GM10266 (cell line): ENCODE measurements at regions not wholly inside any gene's neighbourhood (a gene's known extent, or its start where the extent isn't known, plus 50 kb on each side); places are given as distances from the start of the nearest gene placed in this dataset.

ENCODE experiments used
- DNase-seq: peaks from one replicate; pipeline ENCODE4 v3.0.0; 2012; ENCODE audit errors: extremely low spot score
- TF ChIP-seq, protein P1 (sequence below): IDR thresholded peaks from 2 replicates; pipeline ENCODE4 v1.5.1; 2012; ENCODE audit warnings: mild to moderate bottlenecking, low read depth; ENCODE audit not compliant: control insufficient read depth, insufficient read depth; ENCODE audit errors: missing control alignments

- no peak for DNase-seq
- TF ChIP-seq, protein P1, sequence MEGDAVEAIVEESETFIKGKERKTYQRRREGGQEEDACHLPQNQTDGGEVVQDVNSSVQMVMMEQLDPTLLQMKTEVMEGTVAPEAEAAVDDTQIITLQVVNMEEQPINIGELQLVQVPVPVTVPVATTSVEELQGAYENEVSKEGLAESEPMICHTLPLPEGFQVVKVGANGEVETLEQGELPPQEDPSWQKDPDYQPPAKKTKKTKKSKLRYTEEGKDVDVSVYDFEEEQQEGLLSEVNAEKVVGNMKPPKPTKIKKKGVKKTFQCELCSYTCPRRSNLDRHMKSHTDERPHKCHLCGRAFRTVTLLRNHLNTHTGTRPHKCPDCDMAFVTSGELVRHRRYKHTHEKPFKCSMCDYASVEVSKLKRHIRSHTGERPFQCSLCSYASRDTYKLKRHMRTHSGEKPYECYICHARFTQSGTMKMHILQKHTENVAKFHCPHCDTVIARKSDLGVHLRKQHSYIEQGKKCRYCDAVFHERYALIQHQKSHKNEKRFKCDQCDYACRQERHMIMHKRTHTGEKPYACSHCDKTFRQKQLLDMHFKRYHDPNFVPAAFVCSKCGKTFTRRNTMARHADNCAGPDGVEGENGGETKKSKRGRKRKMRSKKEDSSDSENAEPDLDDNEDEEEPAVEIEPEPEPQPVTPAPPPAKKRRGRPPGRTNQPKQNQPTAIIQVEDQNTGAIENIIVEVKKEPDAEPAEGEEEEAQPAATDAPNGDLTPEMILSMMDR, result no peak
Observed at GRCh38 chr12:105616971-105617540, 286.6 kb downstream of the C12orf75 start.

DNA sequence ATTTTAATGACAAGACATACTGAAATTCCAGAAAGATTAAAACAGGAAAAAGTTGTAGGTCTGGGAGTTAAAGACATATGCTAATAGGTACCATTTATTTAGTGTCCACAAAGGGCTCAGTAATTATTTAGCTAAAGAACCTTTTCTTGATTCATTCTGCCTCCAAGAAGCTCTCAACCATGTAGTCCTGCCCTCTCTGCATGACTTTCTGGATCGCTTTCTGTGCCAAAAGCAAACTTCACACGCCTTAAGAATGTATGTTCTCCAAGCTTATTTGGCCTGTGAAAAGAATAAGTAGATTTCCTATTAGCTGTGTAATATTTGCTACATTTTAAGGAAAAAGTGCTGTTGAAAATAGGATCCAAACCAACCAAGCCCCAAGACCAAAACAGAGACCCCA is 291.7 kb downstream of the C12orf75 start:
- DNase-seq, result no peak
- TF ChIP-seq, protein P1, result no peak

DNA sequence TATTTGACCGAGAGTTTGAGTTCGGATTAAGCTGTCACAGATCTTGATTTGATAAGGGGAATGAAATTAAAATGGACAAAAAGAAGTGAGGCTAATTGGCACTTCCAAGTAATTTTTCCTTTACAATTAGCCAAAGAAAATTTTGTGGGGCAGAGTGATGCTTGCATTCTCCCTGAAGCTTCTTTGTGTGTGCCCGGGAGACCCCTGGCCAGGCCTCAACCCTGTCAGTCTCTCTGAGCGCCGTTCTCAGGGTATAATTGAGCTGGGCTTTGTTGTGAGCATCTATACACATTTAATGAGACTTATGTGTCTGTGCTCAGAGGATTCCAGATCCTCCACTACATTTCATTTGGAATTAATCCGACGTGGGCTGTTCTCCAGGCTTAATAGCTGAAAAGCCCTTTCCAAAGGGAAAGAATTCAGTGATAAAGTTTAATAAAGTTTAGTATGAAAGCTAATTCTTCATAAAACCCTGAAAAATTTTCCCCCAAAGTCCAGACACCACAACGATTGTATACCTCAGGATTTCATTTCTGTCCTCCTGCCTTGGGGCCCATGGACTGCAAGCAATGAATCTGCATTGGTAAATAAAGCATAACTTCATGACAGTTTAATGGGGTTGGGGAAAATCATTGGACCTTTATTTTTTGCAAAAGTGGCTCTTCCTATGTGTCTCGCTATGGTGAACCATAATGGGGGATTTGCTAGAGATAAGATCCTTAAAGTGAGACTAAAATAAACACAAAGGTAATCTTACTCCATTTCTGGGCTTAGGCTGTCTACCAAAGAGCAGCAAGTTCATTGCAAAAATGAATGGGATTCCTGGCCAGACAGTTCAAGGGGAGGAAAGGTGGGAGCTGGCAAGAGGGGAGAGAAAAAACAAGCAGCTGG is 292.6 kb downstream of the C12orf75 start:
- TF ChIP-seq, protein P1, result no peak
- no peak for DNase-seq

DNA sequence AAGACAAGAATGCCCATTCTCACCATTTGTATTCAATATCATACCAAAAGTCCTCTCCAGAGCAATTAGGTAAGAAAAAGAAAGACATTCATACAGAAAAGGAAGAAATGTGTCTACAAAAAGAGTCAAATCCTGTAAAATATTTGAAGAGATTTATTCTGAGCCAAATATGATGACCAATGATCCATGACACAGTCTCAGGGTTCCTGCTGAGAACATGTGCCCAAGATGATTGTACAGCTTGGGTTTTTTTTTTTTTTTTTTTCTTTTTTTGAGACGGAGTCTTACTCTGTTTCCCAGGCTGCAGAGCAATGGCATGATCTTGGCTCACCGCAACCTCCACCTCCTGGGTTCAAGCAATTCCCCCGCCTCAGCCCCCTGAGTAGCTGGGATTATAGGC is 296.2 kb downstream of the C12orf75 start:
- no peak for DNase-seq
- TF ChIP-seq, protein P1, result no peak

GRCh38 chr12:105637470-105637869 is 307.0 kb downstream of the C12orf75 start:
- TF ChIP-seq, protein P1, result no peak
- no peak for DNase-seq

DNA sequence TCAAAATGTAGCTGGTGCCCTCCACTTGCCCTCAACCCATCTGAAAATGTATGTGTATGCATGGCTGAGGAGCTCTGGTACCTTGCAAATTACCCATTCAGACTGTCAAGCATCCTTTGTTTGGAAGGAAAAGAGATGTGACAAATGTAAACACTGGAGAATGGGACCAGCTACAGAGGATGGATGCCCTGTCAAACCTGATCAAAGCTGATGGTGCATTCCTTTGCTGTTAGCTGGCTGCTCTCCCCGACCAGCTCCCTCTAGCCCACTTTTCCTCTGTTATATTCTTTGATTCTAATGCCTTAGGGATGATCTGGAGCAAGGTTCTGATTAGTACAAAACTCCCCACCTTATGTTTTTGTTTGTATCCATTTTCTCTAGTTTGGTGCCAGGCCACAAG is 310.3 kb downstream of the C12orf75 start:
- DNase-seq, result no peak
- TF ChIP-seq, protein P1, result no peak

DNA sequence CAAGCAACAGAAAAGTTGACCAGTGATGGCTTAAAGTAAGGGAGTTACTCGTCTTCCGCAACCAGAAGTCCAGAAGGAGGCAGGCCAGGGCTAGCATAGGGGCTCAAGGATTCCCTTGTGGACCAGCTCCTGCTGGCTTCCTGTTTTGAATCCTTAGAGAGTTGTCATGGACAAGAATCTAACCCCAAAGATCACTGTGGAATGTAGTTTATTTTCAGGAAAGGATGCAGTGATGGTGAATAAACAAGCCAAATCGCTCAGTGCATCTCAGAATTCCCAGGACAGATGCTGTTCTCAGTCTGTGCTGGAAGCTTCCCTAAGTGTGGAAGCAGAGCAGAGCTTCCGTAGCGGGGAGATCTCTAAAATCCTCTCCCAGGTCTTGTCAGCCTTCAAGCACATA is 311.3 kb downstream of the C12orf75 start:
- TF ChIP-seq, protein P1, result no peak
- DNase-seq, result no peak
